ENCODE measurements at regions not wholly inside any gene's neighbourhood (a gene's known extent, or its start where the extent isn't known, plus 50 kb on each side); places are given as distances from the start of the nearest gene placed in this dataset.

DNA sequence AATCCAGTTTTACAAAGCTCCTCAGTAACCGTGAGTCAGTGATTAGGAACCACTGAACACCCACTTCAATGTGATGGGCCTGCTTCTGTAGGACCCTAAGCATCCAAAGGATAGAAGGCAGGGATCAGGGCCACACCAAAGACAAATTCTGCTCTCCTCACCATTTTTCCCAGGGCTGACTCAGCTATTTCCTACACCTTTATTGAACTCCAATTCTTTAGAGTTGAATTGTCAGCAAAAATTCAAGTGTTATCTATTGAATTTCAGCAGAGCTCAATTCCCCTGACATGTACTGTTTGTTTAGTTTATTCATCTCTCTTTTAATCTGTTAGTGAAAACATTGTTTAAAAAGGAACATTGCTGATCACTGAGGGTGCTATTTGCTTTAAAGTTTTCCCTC lies 457.7 kb upstream of the TMPO start:
- TF ChIP-seq, protein P1, sequence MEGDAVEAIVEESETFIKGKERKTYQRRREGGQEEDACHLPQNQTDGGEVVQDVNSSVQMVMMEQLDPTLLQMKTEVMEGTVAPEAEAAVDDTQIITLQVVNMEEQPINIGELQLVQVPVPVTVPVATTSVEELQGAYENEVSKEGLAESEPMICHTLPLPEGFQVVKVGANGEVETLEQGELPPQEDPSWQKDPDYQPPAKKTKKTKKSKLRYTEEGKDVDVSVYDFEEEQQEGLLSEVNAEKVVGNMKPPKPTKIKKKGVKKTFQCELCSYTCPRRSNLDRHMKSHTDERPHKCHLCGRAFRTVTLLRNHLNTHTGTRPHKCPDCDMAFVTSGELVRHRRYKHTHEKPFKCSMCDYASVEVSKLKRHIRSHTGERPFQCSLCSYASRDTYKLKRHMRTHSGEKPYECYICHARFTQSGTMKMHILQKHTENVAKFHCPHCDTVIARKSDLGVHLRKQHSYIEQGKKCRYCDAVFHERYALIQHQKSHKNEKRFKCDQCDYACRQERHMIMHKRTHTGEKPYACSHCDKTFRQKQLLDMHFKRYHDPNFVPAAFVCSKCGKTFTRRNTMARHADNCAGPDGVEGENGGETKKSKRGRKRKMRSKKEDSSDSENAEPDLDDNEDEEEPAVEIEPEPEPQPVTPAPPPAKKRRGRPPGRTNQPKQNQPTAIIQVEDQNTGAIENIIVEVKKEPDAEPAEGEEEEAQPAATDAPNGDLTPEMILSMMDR (IDR thresholded peaks at IDR 0.05; ENCODE audit: borderline replicate concordance, insufficient read depth, low read depth, low read length), result no peak
- no peak overlapping the region for H3K4me3 ChIP-seq (ENCODE audit: low read depth, low read length)

DNA sequence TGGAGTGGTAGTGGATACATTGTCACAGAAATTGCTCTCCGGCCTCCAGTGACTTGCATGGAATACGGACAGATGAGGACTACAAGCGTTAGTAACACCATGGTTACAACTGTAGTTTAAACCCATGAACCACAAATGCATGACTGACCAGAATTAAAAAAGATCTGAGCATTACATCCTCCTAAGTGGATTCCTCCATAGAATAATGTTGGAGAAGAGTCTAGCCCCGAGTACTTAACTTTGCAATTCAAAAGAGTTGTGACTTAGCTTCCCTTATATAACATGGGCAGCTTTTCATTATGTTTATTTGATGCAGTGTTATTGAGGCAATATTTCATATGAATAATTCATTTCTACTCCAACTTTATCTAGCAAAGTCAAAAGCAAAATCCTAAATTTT lies 457.2 kb upstream of the TMPO start:
- TF ChIP-seq, protein P1 (IDR thresholded peaks at IDR 0.05; ENCODE audit: borderline replicate concordance, insufficient read depth, low read depth, low read length), result no peak
- H3K4me3 ChIP-seq (ENCODE audit: low read depth, low read length), result no peak overlapping the region

DNA sequence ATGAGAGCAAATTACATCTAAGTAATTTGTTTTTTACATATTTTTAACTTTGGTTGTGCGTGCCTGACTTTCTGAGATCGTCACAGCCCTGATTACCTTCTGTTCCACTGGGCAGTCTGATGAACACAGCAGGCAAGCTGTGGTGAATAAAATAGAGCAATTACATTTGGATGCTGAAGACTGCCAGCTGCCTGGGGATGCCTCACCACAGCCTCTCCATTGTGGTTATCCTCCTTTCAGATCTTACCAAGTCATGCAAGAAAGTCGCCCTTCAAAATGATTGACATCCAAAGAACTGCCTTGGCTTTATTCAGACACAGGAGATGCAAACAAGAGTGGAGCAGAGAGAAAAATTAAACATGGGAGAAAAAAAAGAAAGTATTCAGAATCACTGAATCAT lies 456.6 kb upstream of the TMPO start:
- no peak overlapping the region for H3K4me3 ChIP-seq (ENCODE audit: low read depth, low read length)
- TF ChIP-seq, protein P1 (IDR thresholded peaks at IDR 0.05; ENCODE audit: borderline replicate concordance, insufficient read depth, low read depth, low read length), result no peak

DNA sequence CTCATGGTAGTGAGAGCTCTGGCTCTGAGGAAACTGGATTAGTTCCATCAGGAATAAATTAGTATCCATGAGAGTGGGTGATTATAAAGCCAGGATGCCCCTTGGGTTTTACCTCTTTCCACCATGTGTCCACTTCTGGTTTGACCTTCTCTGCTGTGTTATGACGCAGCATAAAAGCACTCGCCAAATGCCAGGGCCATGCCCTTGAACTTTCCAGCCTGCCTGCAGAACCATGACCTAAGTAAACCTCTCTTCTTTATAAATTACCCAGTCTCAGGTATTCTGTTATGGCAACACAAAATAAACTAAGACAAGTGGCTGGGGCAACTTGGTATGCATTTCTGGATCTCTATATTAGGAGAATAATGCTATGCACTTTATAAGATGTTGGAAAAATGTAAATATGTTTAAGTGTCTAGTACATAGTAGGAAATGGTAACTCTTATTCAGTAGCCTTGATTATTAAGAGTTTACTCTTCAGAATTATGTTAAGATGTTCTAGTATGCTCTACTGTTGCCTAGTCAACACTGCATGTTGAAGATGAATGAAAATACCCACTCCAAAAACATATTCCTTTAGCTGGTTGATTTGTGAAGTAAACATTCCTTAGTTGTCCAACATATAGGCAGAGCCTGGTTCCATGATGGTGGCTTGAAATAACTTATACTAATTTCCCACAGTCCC lies 455.6 kb upstream of the TMPO start:
- no peak overlapping the region for H3K4me3 ChIP-seq (ENCODE audit: low read depth, low read length)
- TF ChIP-seq, protein P1 (IDR thresholded peaks at IDR 0.05; ENCODE audit: borderline replicate concordance, insufficient read depth, low read depth, low read length), result no peak

DNA sequence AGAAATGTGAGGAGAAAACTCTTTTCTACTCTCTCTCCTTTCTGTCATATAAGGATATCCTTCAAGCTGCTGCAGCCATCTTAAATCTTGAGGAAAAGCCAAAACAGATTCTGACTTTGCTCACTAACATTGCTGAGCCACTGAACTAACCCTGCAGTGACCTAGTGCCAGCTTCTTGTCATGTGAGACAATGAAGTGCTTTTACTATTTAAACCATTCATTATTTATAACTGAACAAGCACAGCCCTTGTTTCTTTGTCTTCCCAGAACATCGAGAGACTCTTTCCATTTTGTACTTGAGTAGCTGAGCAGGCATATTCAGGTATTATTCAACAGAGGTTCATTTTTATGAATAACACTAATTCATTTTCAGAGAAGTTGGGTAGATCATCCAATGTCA lies 455.0 kb upstream of the TMPO start:
- TF ChIP-seq, protein P1 (IDR thresholded peaks at IDR 0.05; ENCODE audit: borderline replicate concordance, insufficient read depth, low read depth, low read length), result no peak
- no peak overlapping the region for H3K4me3 ChIP-seq (ENCODE audit: low read depth, low read length)

DNA sequence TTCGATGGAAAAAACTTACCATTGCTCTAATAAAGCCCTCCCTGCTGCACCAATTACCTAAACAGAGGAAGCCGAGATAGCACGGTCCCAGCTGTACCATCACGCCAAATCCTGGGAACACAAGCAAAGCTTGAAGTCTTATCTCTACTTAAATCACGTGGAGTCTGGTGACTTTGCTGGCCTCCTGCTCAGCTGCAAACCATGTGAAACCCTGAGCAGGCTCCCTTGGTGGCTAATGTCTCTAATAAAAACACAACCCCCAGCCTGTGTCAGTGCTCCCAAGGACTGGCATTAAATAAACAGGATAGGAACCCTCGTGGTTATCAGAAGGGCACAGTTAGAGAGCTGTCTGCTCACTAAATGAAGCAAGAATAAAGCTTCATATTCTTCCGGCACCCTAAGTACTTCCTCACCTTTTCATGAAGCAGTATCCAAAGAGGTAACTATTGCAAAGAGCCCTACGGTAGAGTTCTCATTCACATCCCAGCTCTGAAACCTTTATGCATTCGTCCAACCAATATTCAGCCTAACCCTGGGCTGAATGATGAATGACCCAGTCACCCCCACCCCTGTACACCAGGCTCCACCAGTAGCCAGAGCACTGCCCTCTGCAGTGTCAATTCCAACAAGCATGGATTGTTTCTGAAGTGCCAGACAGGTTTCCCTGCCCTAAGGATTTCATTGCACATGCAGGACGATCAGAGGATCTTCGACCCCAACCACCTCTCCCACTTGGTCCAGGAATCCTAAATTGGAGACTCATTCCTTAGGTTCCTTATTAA lies 452.7 kb upstream of the TMPO start:
- H3K4me3 ChIP-seq (ENCODE audit: low read depth, low read length), result no peak overlapping the region
- TF ChIP-seq, protein P1 (IDR thresholded peaks at IDR 0.05; ENCODE audit: borderline replicate concordance, insufficient read depth, low read depth, low read length), result no peak

DNA sequence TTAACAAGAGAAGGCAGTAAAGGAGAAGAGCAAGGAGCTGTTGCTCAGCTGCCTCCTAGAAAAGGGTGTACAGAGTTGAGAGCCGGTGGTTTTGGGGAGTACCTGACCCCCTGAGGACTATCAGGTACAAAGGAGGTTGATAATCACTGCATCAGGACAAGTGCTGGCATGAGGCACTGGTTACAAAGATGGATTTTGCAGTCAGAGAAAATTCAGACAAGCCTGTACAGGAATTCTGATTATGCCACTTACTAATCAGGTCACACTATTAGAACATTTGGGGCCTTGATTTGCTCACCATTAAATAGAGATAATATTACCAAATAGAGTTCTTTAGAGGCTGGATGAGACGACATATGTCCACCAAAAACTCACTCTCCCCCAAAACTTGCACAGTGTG lies 450.9 kb upstream of the TMPO start:
- no peak overlapping the region for H3K4me3 ChIP-seq (ENCODE audit: low read depth, low read length)
- TF ChIP-seq, protein P1 (IDR thresholded peaks at IDR 0.05; ENCODE audit: borderline replicate concordance, insufficient read depth, low read depth, low read length), result no peak

Measured in GM12875 (cell line).